H9 (cell line): ENCODE measurements at regions not wholly inside any gene's neighbourhood (a gene's known extent, or its start where the extent isn't known, plus 50 kb on each side); places are given as distances from the start of the nearest gene placed in this dataset.

Source experiments
- DNase-seq: peaks from one replicate; pipeline ENCODE4 v3.0.0-alpha.2; 2017
- H2AFZ ChIP-seq: one replicate; pipeline ENCODE4 v1.6.1; 2013; ENCODE audit warnings: mild to moderate bottlenecking, low read length, control low read depth, moderate library complexity
- H2AK5ac ChIP-seq: 2 replicates; pipeline ENCODE4 v1.6.1; 2013; ENCODE audit warnings: low read length, control low read depth, mixed read lengths; ENCODE audit not compliant: insufficient read length
- H2BK120ac ChIP-seq: one replicate; pipeline ENCODE4 v1.6.1; 2013; ENCODE audit warnings: low read depth, mild to moderate bottlenecking, low read length, control low read depth, inconsistent platforms; ENCODE audit not compliant: poor library complexity, severe bottlenecking
- H2BK12ac ChIP-seq: 2 replicates; pipeline ENCODE4 v1.6.1; 2013; ENCODE audit warnings: low read length, control low read depth, mixed read lengths, low read depth; ENCODE audit not compliant: insufficient read length
- H2BK15ac ChIP-seq: 2 replicates; pipeline ENCODE4 v1.6.1; 2013; ENCODE audit warnings: low read depth, low read length, control low read depth
- H2BK20ac ChIP-seq: one replicate; pipeline ENCODE4 v1.6.1; 2013; ENCODE audit warnings: low read depth, mild to moderate bottlenecking, low read length, control low read depth, inconsistent platforms; ENCODE audit not compliant: poor library complexity, severe bottlenecking
- H2BK5ac ChIP-seq: 2 replicates; pipeline ENCODE4 v1.6.1; 2013; ENCODE audit warnings: low read length, control low read depth, mixed read lengths; ENCODE audit not compliant: insufficient read length
- H3K14ac ChIP-seq: 2 replicates; pipeline ENCODE4 v1.6.1; 2013; ENCODE audit warnings: low read length, control low read depth; ENCODE audit not compliant: insufficient read depth
- H3K18ac ChIP-seq: 2 replicates; pipeline ENCODE4 v1.6.1; 2013; ENCODE audit warnings: low read depth, mild to moderate bottlenecking, mixed read lengths, low read length, control low read depth; ENCODE audit not compliant: insufficient read length
- H3K23ac ChIP-seq: 2 replicates; pipeline ENCODE4 v1.6.1; 2013; ENCODE audit warnings: low read length, control low read depth, mixed read lengths, low read depth; ENCODE audit not compliant: insufficient read length
- H3K23me2 ChIP-seq: 2 replicates; pipeline ENCODE4 v1.6.1; 2013; ENCODE audit warnings: low read depth, mild to moderate bottlenecking, mixed read lengths, low read length, control low read depth; ENCODE audit not compliant: insufficient read length, poor library complexity, severe bottlenecking
- H3K27ac ChIP-seq: 2 replicates; pipeline ENCODE4 v1.5.1; 2013; ENCODE audit warnings: low read length, control low read depth, mixed read lengths, low read depth; ENCODE audit not compliant: insufficient read length
- H3K27me3 ChIP-seq: 2 replicates; pipeline ENCODE4 v1.6.1; 2013; ENCODE audit warnings: low read length, control low read depth, inconsistent platforms; ENCODE audit not compliant: insufficient read depth
- H3K4ac ChIP-seq: 2 replicates; pipeline ENCODE4 v1.6.1; 2013; ENCODE audit warnings: low read depth, mild to moderate bottlenecking, control low read depth, inconsistent platforms, low read length, moderate library complexity
- H3K4me1 ChIP-seq: 2 replicates; pipeline ENCODE4 v1.6.1; 2013; ENCODE audit warnings: low read length, control low read depth, inconsistent platforms; ENCODE audit not compliant: insufficient read depth
- H3K4me2 ChIP-seq: 2 replicates; pipeline ENCODE4 v1.6.1; 2013; ENCODE audit warnings: low read length, control low read depth, mixed read lengths; ENCODE audit not compliant: insufficient read length, insufficient read depth
- H3K56ac ChIP-seq: 2 replicates; pipeline ENCODE4 v1.6.1; 2013; ENCODE audit warnings: low read depth, mild to moderate bottlenecking, mixed read lengths, low read length, control low read depth; ENCODE audit not compliant: insufficient read length
- H3K79me1 ChIP-seq: 2 replicates; pipeline ENCODE4 v1.6.1; 2013; ENCODE audit warnings: low read depth, mild to moderate bottlenecking, moderate library complexity, low read length, control low read depth, inconsistent platforms; ENCODE audit not compliant: insufficient read depth, poor library complexity, severe bottlenecking
- H3K79me2 ChIP-seq: 2 replicates; pipeline ENCODE4 v1.6.1; 2013; ENCODE audit warnings: low read length, control low read depth, inconsistent platforms; ENCODE audit not compliant: insufficient read depth
- H3K9ac ChIP-seq: 2 replicates; pipeline ENCODE4 v1.6.1; 2013; ENCODE audit warnings: low read length, control low read depth, mixed read lengths; ENCODE audit not compliant: insufficient read length; ENCODE audit errors: extremely low read depth
- H3K9me3 ChIP-seq: one replicate; pipeline ENCODE4 v1.6.1; 2013; ENCODE audit warnings: low read depth, low read length, inconsistent platforms; ENCODE audit not compliant: control insufficient read depth
- H3T11ph ChIP-seq: one replicate; pipeline ENCODE4 v1.6.1; 2013; ENCODE audit warnings: mild to moderate bottlenecking, low read length, control low read depth, inconsistent platforms
- H4K20me1 ChIP-seq: one replicate; pipeline ENCODE4 v1.6.1; 2013; ENCODE audit not compliant: control insufficient read depth, insufficient read length, insufficient read depth
- H4K5ac ChIP-seq: 2 replicates; pipeline ENCODE4 v1.6.1; 2013; ENCODE audit warnings: low read depth, mild to moderate bottlenecking, mixed read lengths, low read length, control low read depth; ENCODE audit not compliant: insufficient read length
- H4K8ac ChIP-seq: replicated peaks from 2 replicates; pipeline ENCODE4 v1.6.1; 2013; ENCODE audit warnings: low read length, control low read depth, mixed read lengths, low read depth; ENCODE audit not compliant: insufficient read length
- H4K91ac ChIP-seq: 2 replicates; pipeline ENCODE4 v1.6.1; 2013; ENCODE audit warnings: low read depth, mild to moderate bottlenecking, moderate library complexity, mixed read lengths, low read length, control low read depth; ENCODE audit not compliant: insufficient read length
- H3K27ac Mint-ChIP-seq, 3 experiments: 2 replicates in 2 of 3; 3 replicates in 1 of 3; pipeline ENCODE4 v1.8.0; 2020 to 2021; ENCODE audit warnings: mixed read lengths in 3 of 3, mild to moderate bottlenecking in 1 of 3, moderate library complexity in 1 of 3
- H3K27me3 Mint-ChIP-seq: 2 replicates; pipeline ENCODE4 v1.8.0; 2021; ENCODE audit warnings: low read depth, mild to moderate bottlenecking, moderate library complexity, mixed read lengths
- H3K36me3 Mint-ChIP-seq, 3 experiments: 2 replicates in 2 of 3; 3 replicates in 1 of 3; pipeline ENCODE4 v1.8.0; 2020 to 2021; ENCODE audit warnings: low read depth in 3 of 3, mixed read lengths in 3 of 3; ENCODE audit not compliant: insufficient read depth in 1 of 3
- H3K4me1 Mint-ChIP-seq, 2 experiments: 2 replicates each; pipeline ENCODE4 v1.8.0; 2020; ENCODE audit warnings: mixed read lengths in 2 of 2
- H3K4me3 Mint-ChIP-seq, 2 experiments: 2 replicates in 1 of 2; 3 replicates in 1 of 2; pipeline ENCODE4 v1.8.0; 2020 to 2021; ENCODE audit warnings: mild to moderate bottlenecking in 2 of 2, mixed read lengths in 2 of 2, moderate library complexity in 1 of 2
- H3K9me3 Mint-ChIP-seq, 2 experiments: 2 replicates in 1 of 2; 3 replicates in 1 of 2; pipeline ENCODE4 v1.8.0; 2020; ENCODE audit warnings: mild to moderate bottlenecking in 2 of 2, mixed read lengths in 2 of 2, moderate library complexity in 1 of 2
- CTCF ChIP-seq: fragments of 200-600 bp; sonication (generic); conservative IDR thresholded peaks from 3 replicates; pipeline ENCODE4 v1.8.0; 2021; ENCODE audit warnings: antibody characterized with exemption, mild to moderate bottlenecking
- WGBS: extraction: QIAGEN DNeasy Blood & Tissue Kit; methylation state at CpG from one replicate; pipeline ENCODE4 v1.1.7; 2013; ENCODE audit warnings: missing lambda C conversion rate, low lambda C conversion rate, mixed read lengths; ENCODE audit not compliant: insufficient read length; ENCODE audit errors: extremely low coverage; 5-methylcytosine and 5-hydroxymethylcytosine counted together

- H3K23me2 ChIP-seq: no peaks in the 10 kb centered on the region
- no peaks in the 10 kb centered on the region for H3K79me2 ChIP-seq
- H3K9me3 ChIP-seq: no peaks in the 10 kb centered on the region
- no peaks in the 10 kb centered on the region; a peak in 1 of 7 replicates for H3K36me3 Mint-ChIP-seq
- H2BK12ac ChIP-seq: no peak overlapping the region
- no peak overlapping the region for H2BK5ac ChIP-seq
- H4K20me1 ChIP-seq: no peaks in the 10 kb centered on the region
- no peak overlapping the region for H3K4me2 ChIP-seq
- no peak overlapping the region for H3K4me3 Mint-ChIP-seq
- H3K23ac ChIP-seq: no peak overlapping the region
- H3K9me3 Mint-ChIP-seq: no peaks in the 10 kb centered on the region
- no peak overlapping the region for H3K27ac ChIP-seq
- no peak overlapping the region for H4K5ac ChIP-seq
- H2AFZ ChIP-seq: no peak overlapping the region
- H3K27me3 Mint-ChIP-seq: no peaks in the 10 kb centered on the region
- no peak for DNase-seq
- H4K8ac ChIP-seq: no peak overlapping the region
- peaks cover 10 to 14% of the 10 kb centered on the region in 2 experiments for H3K4me1 Mint-ChIP-seq
- no peak overlapping the region for H2BK120ac ChIP-seq
- no peak overlapping the region for H3K14ac ChIP-seq
- H3K4ac ChIP-seq: no peak overlapping the region
- H3K9ac ChIP-seq: no peak overlapping the region
- no peak overlapping the region for H3K56ac ChIP-seq
- no peak for TF ChIP-seq CTCF
- H3K4me1 ChIP-seq: no peaks in the 10 kb centered on the region
- no peaks in the 10 kb centered on the region for H3K27me3 ChIP-seq
- no peak overlapping the region for H3K27ac Mint-ChIP-seq
- H4K91ac ChIP-seq: no peak overlapping the region
- no CpG with 5 or more reads among the region's 2 CpGs for WGBS
- no peak overlapping the region for H3T11ph ChIP-seq
- H2BK20ac ChIP-seq: no peak overlapping the region
- H2AK5ac ChIP-seq: no peak overlapping the region
- no peaks in the 10 kb centered on the region for H3K79me1 ChIP-seq
- no peak overlapping the region for H3K18ac ChIP-seq
- H2BK15ac ChIP-seq: no peak overlapping the region
Observed at GRCh38 chr5:155147222-155147621, 133.7 kb downstream of the KIF4B start.
